22Rv1 (cell line): ENCODE measurements at regions not wholly inside any gene's neighbourhood (a gene's known extent, or its start where the extent isn't known, plus 50 kb on each side); places are given as distances from the start of the nearest gene placed in this dataset.

Source experiments
- CTCF ChIP-seq: fragments of 450-650 bp; IDR thresholded peaks from 2 replicates; pipeline ENCODE4 v1.5.1; 2017; ENCODE audit warnings: mild to moderate bottlenecking
- ZFX ChIP-seq: fragments of 450-650 bp; IDR thresholded peaks from 2 replicates; pipeline ENCODE4 v1.6.1; 2017; ENCODE audit warnings: antibody characterized with exemption, borderline replicate concordance

- TF ChIP-seq CTCF (no peak), ZFX (no peak)
Observed at GRCh38 chr1:118326960-118327629, 142.1 kb upstream of the SPAG17 start.
